PFSK-1 (cell line): ENCODE measurements at regions not wholly inside any gene's neighbourhood (a gene's known extent, or its start where the extent isn't known, plus 50 kb on each side); places are given as distances from the start of the nearest gene placed in this dataset.

Experiments
- FOXP2 ChIP-seq: optimal IDR thresholded peaks from 2 replicates; pipeline ENCODE3; 2011; ENCODE audit warnings: borderline replicate concordance, control low read depth, inconsistent platforms; ENCODE audit not compliant: insufficient read depth; ENCODE audit errors: extremely low read length, extremely low read depth
- POLR2AphosphoS5 ChIP-seq: IDR thresholded peaks from 2 replicates; pipeline ENCODE4 v1.6.1; 2012; ENCODE audit warnings: low read depth, mild to moderate bottlenecking, control low read depth, low read length, moderate library complexity
- SIN3A ChIP-seq: IDR thresholded peaks from 2 replicates; pipeline ENCODE4 v1.6.1; 2012; ENCODE audit warnings: mild to moderate bottlenecking, low read length, moderate library complexity, borderline replicate concordance; ENCODE audit not compliant: insufficient read depth
- TAF1 ChIP-seq: IDR thresholded peaks from 2 replicates; pipeline ENCODE4 v1.6.1; 2012; ENCODE audit warnings: low read length, control low read depth, borderline replicate concordance; ENCODE audit not compliant: insufficient read depth
- TF ChIP-seq, protein P1 (sequence below), 2 experiments: IDR thresholded peaks; 2 replicates each; pipeline versions ENCODE4 v1.6.1 to v1.8.0; 2011 to 2012; ENCODE audit warnings: low read depth in 2 of 2, low read length in 2 of 2, control low read depth in 1 of 2, inconsistent platforms in 1 of 2, mild to moderate bottlenecking in 1 of 2, moderate library complexity in 1 of 2; ENCODE audit not compliant: insufficient read depth in 1 of 2

DNA sequence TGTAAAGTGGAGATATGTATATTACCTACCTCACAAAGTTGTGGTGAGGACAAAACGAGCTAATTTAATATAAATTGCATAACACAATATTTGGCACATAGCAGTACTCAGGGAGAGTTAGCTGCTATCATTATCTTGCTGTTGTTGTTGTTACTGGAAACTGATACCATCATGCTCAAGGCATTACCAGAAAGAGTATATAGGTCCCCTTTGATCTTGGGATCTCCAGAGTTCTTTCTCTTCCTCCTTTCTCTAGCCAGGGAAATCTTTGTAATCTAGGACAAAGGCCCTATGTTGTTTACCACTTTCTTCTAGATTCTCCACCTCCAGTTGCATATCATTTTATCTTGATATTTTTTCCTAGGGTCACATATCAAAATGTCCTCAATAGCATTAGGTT lies 114.8 kb upstream of the RASA1 start:
- TF ChIP-seq FOXP2, result no peak
- no peak for TF ChIP-seq SIN3A
- TF ChIP-seq, protein P1, sequence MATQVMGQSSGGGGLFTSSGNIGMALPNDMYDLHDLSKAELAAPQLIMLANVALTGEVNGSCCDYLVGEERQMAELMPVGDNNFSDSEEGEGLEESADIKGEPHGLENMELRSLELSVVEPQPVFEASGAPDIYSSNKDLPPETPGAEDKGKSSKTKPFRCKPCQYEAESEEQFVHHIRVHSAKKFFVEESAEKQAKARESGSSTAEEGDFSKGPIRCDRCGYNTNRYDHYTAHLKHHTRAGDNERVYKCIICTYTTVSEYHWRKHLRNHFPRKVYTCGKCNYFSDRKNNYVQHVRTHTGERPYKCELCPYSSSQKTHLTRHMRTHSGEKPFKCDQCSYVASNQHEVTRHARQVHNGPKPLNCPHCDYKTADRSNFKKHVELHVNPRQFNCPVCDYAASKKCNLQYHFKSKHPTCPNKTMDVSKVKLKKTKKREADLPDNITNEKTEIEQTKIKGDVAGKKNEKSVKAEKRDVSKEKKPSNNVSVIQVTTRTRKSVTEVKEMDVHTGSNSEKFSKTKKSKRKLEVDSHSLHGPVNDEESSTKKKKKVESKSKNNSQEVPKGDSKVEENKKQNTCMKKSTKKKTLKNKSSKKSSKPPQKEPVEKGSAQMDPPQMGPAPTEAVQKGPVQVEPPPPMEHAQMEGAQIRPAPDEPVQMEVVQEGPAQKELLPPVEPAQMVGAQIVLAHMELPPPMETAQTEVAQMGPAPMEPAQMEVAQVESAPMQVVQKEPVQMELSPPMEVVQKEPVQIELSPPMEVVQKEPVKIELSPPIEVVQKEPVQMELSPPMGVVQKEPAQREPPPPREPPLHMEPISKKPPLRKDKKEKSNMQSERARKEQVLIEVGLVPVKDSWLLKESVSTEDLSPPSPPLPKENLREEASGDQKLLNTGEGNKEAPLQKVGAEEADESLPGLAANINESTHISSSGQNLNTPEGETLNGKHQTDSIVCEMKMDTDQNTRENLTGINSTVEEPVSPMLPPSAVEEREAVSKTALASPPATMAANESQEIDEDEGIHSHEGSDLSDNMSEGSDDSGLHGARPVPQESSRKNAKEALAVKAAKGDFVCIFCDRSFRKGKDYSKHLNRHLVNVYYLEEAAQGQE (IDR thresholded peaks at IDR 0.05; ENCODE audit: insufficient read depth in 1 of 2, low read depth in 2 of 2, low read length in 2 of 2), result no peak
- no peak for TF ChIP-seq TAF1
- no peak for TF ChIP-seq POLR2AphosphoS5

DNA sequence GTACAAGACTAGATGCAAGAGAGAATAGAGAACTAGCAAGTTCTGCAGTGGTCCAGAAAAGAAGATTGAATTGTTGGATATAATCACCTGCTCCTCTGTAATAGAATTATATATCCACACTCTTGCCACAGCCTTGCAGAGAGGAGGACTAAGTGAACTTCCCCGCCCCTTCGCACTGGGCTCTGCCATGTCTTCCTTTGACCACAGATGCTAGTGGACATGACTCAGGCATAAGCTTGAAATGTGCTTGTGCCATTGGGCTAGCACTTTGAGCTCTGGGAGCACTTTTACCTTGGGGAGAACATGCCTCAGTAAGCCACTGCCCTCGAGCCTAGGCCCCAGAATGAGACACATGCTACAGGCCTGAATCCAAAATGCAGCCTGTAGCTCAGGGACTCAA lies 113.5 kb upstream of the RASA1 start:
- TF ChIP-seq POLR2AphosphoS5 (no peak), SIN3A (no peak), FOXP2 (no peak)
- TF ChIP-seq, protein P1 (IDR thresholded peaks at IDR 0.05; ENCODE audit: insufficient read depth in 1 of 2, low read depth in 2 of 2, low read length in 2 of 2), result no peak

DNA sequence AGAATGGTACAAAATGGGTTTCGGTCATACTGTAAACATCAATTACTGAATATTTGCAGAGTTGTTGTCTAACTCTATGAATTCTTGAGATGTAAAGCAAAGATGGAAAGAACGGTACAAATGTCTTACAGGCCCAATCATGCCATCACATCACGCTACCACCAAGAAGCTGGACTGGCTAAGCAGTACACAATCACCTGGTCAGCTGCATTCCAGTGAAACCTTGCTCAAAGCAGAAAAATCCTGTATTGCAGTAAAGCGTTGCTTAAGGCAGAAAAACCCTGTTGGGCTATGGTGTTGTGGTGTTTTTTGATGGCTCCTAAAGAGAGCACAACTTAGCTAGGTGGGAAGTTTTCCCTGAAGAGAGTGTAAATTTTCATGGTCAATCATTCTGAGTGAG lies 112.6 kb upstream of the RASA1 start:
- TF ChIP-seq, protein P1 (IDR thresholded peaks at IDR 0.05; ENCODE audit: insufficient read depth in 1 of 2, low read depth in 2 of 2, low read length in 2 of 2), result no peak
- no peak for TF ChIP-seq SIN3A
- TF ChIP-seq TAF1, result no peak
- TF ChIP-seq POLR2AphosphoS5, result no peak
- no peak for TF ChIP-seq FOXP2

DNA sequence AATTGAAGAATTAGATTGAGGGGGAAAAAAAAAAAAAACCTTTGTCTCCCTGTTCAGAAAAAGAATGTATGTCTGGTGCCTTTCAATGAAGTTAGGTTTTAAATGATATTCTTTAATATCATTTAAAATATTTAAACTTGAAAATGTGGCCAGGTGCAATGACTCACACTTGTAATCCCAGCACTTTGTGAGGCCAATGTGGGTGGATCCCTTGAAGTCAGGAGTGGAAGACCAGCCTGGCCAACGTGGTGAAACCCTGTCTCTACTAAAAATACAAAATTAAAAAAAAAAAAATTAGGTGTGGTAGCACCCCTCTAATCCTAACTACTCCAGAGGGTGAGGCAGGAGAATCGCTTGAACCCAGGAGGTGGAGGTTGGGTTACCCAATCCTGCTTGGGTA lies 111.1 kb upstream of the RASA1 start:
- no peak for TF ChIP-seq SIN3A
- no peak for TF ChIP-seq TAF1
- TF ChIP-seq POLR2AphosphoS5, result no peak
- TF ChIP-seq, protein P1 (IDR thresholded peaks at IDR 0.05; ENCODE audit: insufficient read depth in 1 of 2, low read depth in 2 of 2, low read length in 2 of 2), result no peak
- no peak for TF ChIP-seq FOXP2

DNA sequence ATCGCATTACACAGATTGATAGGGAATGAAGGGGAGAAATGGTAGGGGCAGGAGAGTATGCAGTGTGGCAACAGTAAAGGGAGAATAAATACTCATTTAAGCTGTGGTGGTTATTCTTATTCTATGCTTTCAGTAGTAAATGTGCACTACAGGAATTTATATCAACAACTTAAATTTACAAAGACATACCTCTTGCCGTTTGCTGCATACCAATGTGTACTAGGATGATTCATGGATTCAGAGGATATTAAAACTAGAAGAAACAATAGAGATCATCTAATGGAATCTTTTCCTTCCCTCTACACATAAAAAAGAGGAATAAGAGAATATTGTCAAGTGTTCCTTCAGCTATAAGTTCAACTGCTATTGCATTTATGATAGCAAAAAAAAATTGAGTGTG lies 103.3 kb upstream of the RASA1 start:
- TF ChIP-seq SIN3A (no peak), TAF1 (no peak), FOXP2 (no peak), POLR2AphosphoS5 (no peak)
- TF ChIP-seq, protein P1 (IDR thresholded peaks at IDR 0.05; ENCODE audit: insufficient read depth in 1 of 2, low read depth in 2 of 2, low read length in 2 of 2), result no peak
